ENCODE measurements at regions not wholly inside any gene's neighbourhood (a gene's known extent, or its start where the extent isn't known, plus 50 kb on each side); places are given as distances from the start of the nearest gene placed in this dataset.

DNA sequence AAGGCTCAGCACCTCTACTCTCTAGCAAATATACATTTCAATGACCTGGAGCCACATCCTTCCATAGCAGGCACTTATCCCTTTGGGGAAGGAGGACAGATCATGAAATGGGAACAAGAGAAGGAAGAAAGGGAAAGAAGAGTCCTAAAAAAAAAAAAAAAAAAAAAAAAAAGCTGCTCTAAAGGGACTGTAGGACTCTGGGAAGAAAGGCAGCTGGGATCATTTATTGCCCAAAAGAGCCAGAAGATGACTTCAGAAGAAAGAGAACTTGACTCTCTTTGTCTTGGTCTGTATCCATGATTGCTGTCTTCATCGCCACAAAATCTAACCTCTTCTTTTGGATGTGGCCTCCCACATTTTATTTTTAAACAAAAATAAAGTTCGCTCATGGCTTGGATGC lies 203.6 kb upstream of the CELF2 start:
- TF ChIP-seq POLR2AphosphoS5 (IDR thresholded peaks at IDR 0.05) = no peak
- TF ChIP-seq, protein P1, sequence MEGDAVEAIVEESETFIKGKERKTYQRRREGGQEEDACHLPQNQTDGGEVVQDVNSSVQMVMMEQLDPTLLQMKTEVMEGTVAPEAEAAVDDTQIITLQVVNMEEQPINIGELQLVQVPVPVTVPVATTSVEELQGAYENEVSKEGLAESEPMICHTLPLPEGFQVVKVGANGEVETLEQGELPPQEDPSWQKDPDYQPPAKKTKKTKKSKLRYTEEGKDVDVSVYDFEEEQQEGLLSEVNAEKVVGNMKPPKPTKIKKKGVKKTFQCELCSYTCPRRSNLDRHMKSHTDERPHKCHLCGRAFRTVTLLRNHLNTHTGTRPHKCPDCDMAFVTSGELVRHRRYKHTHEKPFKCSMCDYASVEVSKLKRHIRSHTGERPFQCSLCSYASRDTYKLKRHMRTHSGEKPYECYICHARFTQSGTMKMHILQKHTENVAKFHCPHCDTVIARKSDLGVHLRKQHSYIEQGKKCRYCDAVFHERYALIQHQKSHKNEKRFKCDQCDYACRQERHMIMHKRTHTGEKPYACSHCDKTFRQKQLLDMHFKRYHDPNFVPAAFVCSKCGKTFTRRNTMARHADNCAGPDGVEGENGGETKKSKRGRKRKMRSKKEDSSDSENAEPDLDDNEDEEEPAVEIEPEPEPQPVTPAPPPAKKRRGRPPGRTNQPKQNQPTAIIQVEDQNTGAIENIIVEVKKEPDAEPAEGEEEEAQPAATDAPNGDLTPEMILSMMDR (IDR thresholded peaks at IDR 0.05) = no peak
- TF ChIP-seq POLR2A (IDR thresholded peaks at IDR 0.05) = no peak
